H1 (cell line): ENCODE measurements at regions not wholly inside any gene's neighbourhood (a gene's known extent, or its start where the extent isn't known, plus 50 kb on each side); places are given as distances from the start of the nearest gene placed in this dataset.

Experiments
- CHD2 ChIP-seq: IDR thresholded peaks from 2 replicates; pipeline ENCODE4 v1.6.1; 2012; ENCODE audit warnings: low read length, improper control_type of control experiment
- CREB1 ChIP-seq: IDR thresholded peaks from 2 replicates; pipeline ENCODE4 v1.6.1; 2012; ENCODE audit warnings: inconsistent platforms
- CTCF ChIP-seq, 3 experiments: IDR thresholded peaks; 1 replicate in 2 of 3; 2 replicates in 1 of 3; pipeline versions ENCODE4 v1.5.1 to v1.6.1; 2011; ENCODE audit warnings: low read length in 3 of 3, mild to moderate bottlenecking in 3 of 3, inconsistent platforms in 2 of 3, low read depth in 1 of 3, moderate library complexity in 1 of 3; ENCODE audit not compliant: insufficient read depth in 1 of 3; ENCODE audit errors: control extremely low read depth in 1 of 3
- EGR1 ChIP-seq: IDR thresholded peaks from 2 replicates; pipeline ENCODE4 v1.6.1; 2011; ENCODE audit warnings: low read depth, low read length, borderline replicate concordance
- EP300 ChIP-seq, 2 experiments: IDR thresholded peaks; 1 replicate in 1 of 2; 2 replicates in 1 of 2; pipeline ENCODE4 v1.6.1; 2011 to 2012; ENCODE audit warnings: low read depth in 2 of 2, low read length in 2 of 2, mild to moderate bottlenecking in 2 of 2, borderline replicate concordance in 1 of 2, inconsistent platforms in 1 of 2, moderate library complexity in 1 of 2
- EZH2 ChIP-seq: fragments of 200-600 bp; sonication (generic); IDR thresholded peaks from 2 replicates; pipeline ENCODE4 v1.7.1; 2012; ENCODE audit warnings: low read depth, mild to moderate bottlenecking, moderate library complexity, low read length, inconsistent platforms; ENCODE audit not compliant: severe bottlenecking
- KDM1A ChIP-seq: fragments of 200-600, 300-600 bp; sonication (generic); IDR thresholded peaks from 2 replicates; pipeline ENCODE4 v1.7.1; 2016; ENCODE audit warnings: mild to moderate bottlenecking, low read length, borderline replicate concordance
- POLR2A ChIP-seq, 2 experiments: IDR thresholded peaks; 1 replicate in 1 of 2; 2 replicates in 1 of 2; pipeline ENCODE4 v1.6.1; 2011; ENCODE audit warnings: low read depth in 2 of 2, low read length in 2 of 2, mild to moderate bottlenecking in 2 of 2; ENCODE audit errors: control extremely low read depth in 1 of 2
- POLR2AphosphoS5 ChIP-seq: IDR thresholded peaks from 2 replicates; pipeline ENCODE4 v1.6.1; 2011; ENCODE audit warnings: low read depth, low read length
- SAP30 ChIP-seq: fragments of 300-600 bp; sonication (generic); IDR thresholded peaks from 2 replicates; pipeline ENCODE4 v1.7.1; 2012; ENCODE audit warnings: low read length, moderate library complexity, mild to moderate bottlenecking, inconsistent platforms; ENCODE audit not compliant: insufficient read depth, insufficient replicate concordance
- TAF1 ChIP-seq: IDR thresholded peaks from 2 replicates; pipeline ENCODE4 v1.6.1; 2011; ENCODE audit warnings: mild to moderate bottlenecking, low read depth, low read length
- YY1 ChIP-seq: IDR thresholded peaks from 2 replicates; pipeline ENCODE4 v1.6.1; 2011; ENCODE audit warnings: low read depth, mild to moderate bottlenecking, low read length

GRCh38 chr22:49158741-49159564, 668.7 kb downstream of the BRD1 start:
- TF ChIP-seq YY1 = no peak
- no peak for TF ChIP-seq POLR2A (IDR thresholded peaks at IDR 0.05; ENCODE audit: control extremely low read depth in 1 of 2, low read depth in 2 of 2, low read length in 2 of 2)
- no peak for TF ChIP-seq EZH2
- TF ChIP-seq CTCF (IDR thresholded peaks at IDR 0.05; ENCODE audit: control extremely low read depth in 1 of 3, insufficient read depth in 1 of 3, low read depth in 1 of 3, low read length in 3 of 3) = no peak
- no peak for TF ChIP-seq TAF1
- TF ChIP-seq EP300 (IDR thresholded peaks at IDR 0.05; ENCODE audit: borderline replicate concordance in 1 of 2, low read depth in 2 of 2, low read length in 2 of 2) = no peak
- TF ChIP-seq CHD2 = no peak
- TF ChIP-seq CREB1 = no peak
- TF ChIP-seq KDM1A = no peak
- TF ChIP-seq POLR2AphosphoS5 = no peak
- TF ChIP-seq EGR1 = no peak
- no peak for TF ChIP-seq SAP30
